Esophagus squamous epithelium (tissue), 5 donors: ENCODE measurements at regions not wholly inside any gene's neighbourhood (a gene's known extent, or its start where the extent isn't known, plus 50 kb on each side); places are given as distances from the start of the nearest gene placed in this dataset.

Experiments
- DNase-seq: peaks from one replicate; lab custom pipeline; 2025; lab: John Stamatoyannopoulos, UW
- H3K27ac ChIP-seq, 4 donors: fragments of 200-600 bp; sonication (generic); one replicate each; pipeline ENCODE4 v1.5.1; 2016 to 2019; ENCODE audit warnings: mild to moderate bottlenecking in 1 of 4
- H3K27me3 ChIP-seq, 4 donors: fragments of 200-600 bp; sonication (generic); 1 replicate in 3 of 4; 2 replicates in 1 of 4; pipeline versions ENCODE4 v1.5.1 to v1.6.0; 2017 to 2021; ENCODE audit warnings: antibody characterized with exemption in 1 of 4
- H3K36me3 ChIP-seq, 3 donors: fragments of 200-600 bp; sonication (generic); one replicate each; pipeline ENCODE4 v1.5.1; 2016 to 2019
- H3K4me1 ChIP-seq, 3 donors: fragments of 200-600 bp; sonication (generic); one replicate each; pipeline ENCODE4 v1.5.1; 2017 to 2019
- H3K4me3 ChIP-seq, 4 donors: fragments of 200-600 bp; sonication (generic); 1 replicate in 3 of 4; 2 replicates in 1 of 4; pipeline ENCODE4 v1.5.1; 2016 to 2019; ENCODE audit warnings: mild to moderate bottlenecking in 2 of 4, moderate library complexity in 1 of 4
- H3K9me3 ChIP-seq, 3 donors: fragments of 200-600 bp; sonication (generic); one replicate each; pipeline ENCODE4 v1.5.1; 2016 to 2019
- CTCF ChIP-seq, 6 experiments: fragments of 450-650 bp in 4 of 6; fragments of 200-600 bp in 2 of 6; sonication (generic) in 2 of 6; IDR thresholded peaks; one replicate each; pipeline ENCODE4 v1.5.1; 2016 to 2019; ENCODE audit warnings: antibody characterized with exemption in 6 of 6, mild to moderate bottlenecking in 4 of 6, moderate library complexity in 4 of 6
- POLR2A ChIP-seq, 4 donors: fragments of 450-650 bp; IDR thresholded peaks; one replicate each; pipeline ENCODE4 v1.6.1; 2017; ENCODE audit warnings: antibody characterized with exemption in 4 of 4, mild to moderate bottlenecking in 4 of 4, moderate library complexity in 3 of 4
- WGBS, 2 donors: methylation state at CpG; one replicate each; pipeline ENCODE4 v1.1.5; 2018; 5-methylcytosine and 5-hydroxymethylcytosine counted together
- intact Hi-C: fragments of 100-400 bp; cut with DNase I; formaldehyde crosslinking; loops from one replicate; pipeline ENCODE4 v1.15.0; 2022
- donor health status: DM: yes; HTN: yes; CAD: no.

- Histone ChIP-seq H3K9me3 (peaks cover 0 to 6% (median 0%) of the 10 kb centered on the region in 3 donors), H3K36me3 (no peaks in the 10 kb centered on the region), H3K27ac (no peak overlapping the region), H3K4me1 (no peaks in the 10 kb centered on the region), H3K4me3 (no peak overlapping the region), H3K27me3 (no peaks in the 10 kb centered on the region)
- DNase-seq: no peak
- intact Hi-C loops: no loop called here
- WGBS, 2 donors: 65 to 67% methylated on average over 3 of the region's 3 CpGs
- TF ChIP-seq CTCF (IDR thresholded peaks at IDR 0.05) (no peak), POLR2A (IDR thresholded peaks at IDR 0.05) (no peak)
Observed at GRCh38 chr13:103299079-103299478, 232.9 kb upstream of the SLC10A2 start.

- H3K27me3 ChIP-seq: no peaks in the 10 kb centered on the region
- H3K4me3 ChIP-seq: no peak overlapping the region
- DNase-seq: no peak
- WGBS, 2 donors: 77 to 87% methylated on average over 2 of the region's 2 CpGs
- peaks cover 0 to 6% (median 0%) of the 10 kb centered on the region in 3 donors for H3K9me3 ChIP-seq
- no peaks in the 10 kb centered on the region for H3K4me1 ChIP-seq
- intact Hi-C loops: no loop called here
- no peak for TF ChIP-seq CTCF (IDR thresholded peaks at IDR 0.05)
- TF ChIP-seq POLR2A (IDR thresholded peaks at IDR 0.05): no peak
- no peak overlapping the region for H3K27ac ChIP-seq
- no peaks in the 10 kb centered on the region for H3K36me3 ChIP-seq
Observed at GRCh38 chr13:103297083-103297482, 230.9 kb upstream of the SLC10A2 start.

GRCh38 chr13:103291798-103292572 is 225.8 kb upstream of the SLC10A2 start:
- H3K4me1 ChIP-seq: no peaks in the 10 kb centered on the region
- DNase-seq: no peak
- no peak overlapping the region for H3K4me3 ChIP-seq
- 46 to 48% methylated on average over 3 of the region's 3 CpGs for WGBS, 2 donors
- no peaks in the 10 kb centered on the region for H3K27me3 ChIP-seq
- H3K9me3 ChIP-seq: peaks cover 0 to 2% (median 0%) of the 10 kb centered on the region in 3 donors
- TF ChIP-seq CTCF (IDR thresholded peaks at IDR 0.05) (no peak), POLR2A (IDR thresholded peaks at IDR 0.05) (no peak)
- no peaks in the 10 kb centered on the region for H3K36me3 ChIP-seq
- no peak overlapping the region for H3K27ac ChIP-seq
- intact Hi-C loops: no loop called here

- no peaks in the 10 kb centered on the region for H3K9me3 ChIP-seq
- WGBS, 2 donors: 77 to 83% methylated on average over 3 of the region's 3 CpGs
- no peak overlapping the region for H3K4me3 ChIP-seq
- H3K27me3 ChIP-seq: no peaks in the 10 kb centered on the region
- no peak overlapping the region for H3K27ac ChIP-seq
- DNase-seq: no peak
- intact Hi-C loops: no loop called here
- TF ChIP-seq POLR2A (IDR thresholded peaks at IDR 0.05) (no peak), CTCF (IDR thresholded peaks at IDR 0.05) (no peak)
- H3K4me1 ChIP-seq: no peaks in the 10 kb centered on the region
- no peaks in the 10 kb centered on the region for H3K36me3 ChIP-seq
Observed at GRCh38 chr13:103291226-103291625, 225.0 kb upstream of the SLC10A2 start.

GRCh38 chr13:103289681-103290080 is 223.5 kb upstream of the SLC10A2 start:
- Histone ChIP-seq H3K9me3 (no peaks in the 10 kb centered on the region), H3K4me3 (no peak overlapping the region), H3K27me3 (no peaks in the 10 kb centered on the region), H3K27ac (no peak overlapping the region), H3K4me1 (no peaks in the 10 kb centered on the region), H3K36me3 (no peaks in the 10 kb centered on the region)
- intact Hi-C loops: no loop called here
- DNase-seq: no peak
- TF ChIP-seq POLR2A (IDR thresholded peaks at IDR 0.05) (no peak), CTCF (IDR thresholded peaks at IDR 0.05) (no peak)
